GM18507 (cell line): ENCODE measurements at regions not wholly inside any gene's neighbourhood (a gene's known extent, or its start where the extent isn't known, plus 50 kb on each side); places are given as distances from the start of the nearest gene placed in this dataset.
"Not testable (repeated sequence)": the region's sequence is repeated elsewhere in the genome, so short reads cannot be mapped to it uniquely, and the experiment has no call there.

Experiments used
- DNase-seq: peaks from one replicate; pipeline ENCODE4 v3.0.0; 2011; ENCODE audit warnings: low read depth; ENCODE audit not compliant: insufficient read length; ENCODE audit errors: extremely low spot score
- FAIRE-seq: peaks from 2 replicates; lab custom pipeline; 2011; peaks lifted over from hg19 to GRCh38; lab: Jason Lieb, UNC

GRCh38 chr1:200260597-200261335, 149.1 kb downstream of the ZNF281 start:
- FAIRE-seq = no peak
- no peak for DNase-seq

GRCh38 chr1:200258447-200259375, 151.1 kb downstream of the ZNF281 start:
- no peak for FAIRE-seq
- DNase-seq = no peak

DNA sequence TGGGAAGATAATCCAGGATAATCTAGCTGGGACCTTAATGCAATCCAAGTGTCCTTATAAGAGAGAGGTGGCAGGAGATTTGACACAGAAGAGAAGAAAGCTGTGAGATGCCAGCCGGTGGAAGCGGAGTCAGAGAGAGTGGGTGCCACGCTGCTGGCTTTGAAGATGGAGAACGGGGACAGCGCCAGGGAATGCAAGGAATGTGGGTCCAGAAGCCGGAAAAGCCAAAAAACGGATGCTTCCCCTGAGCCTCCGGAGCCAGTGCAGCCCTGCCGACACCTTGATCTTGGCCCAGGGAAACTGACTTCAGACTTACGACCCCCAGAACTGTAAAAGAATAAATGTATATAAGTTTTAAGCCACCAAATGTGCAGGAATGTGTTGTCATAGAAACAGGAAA, 152.6 kb downstream of the ZNF281 start:
- no peak for FAIRE-seq
- DNase-seq = no peak

DNA sequence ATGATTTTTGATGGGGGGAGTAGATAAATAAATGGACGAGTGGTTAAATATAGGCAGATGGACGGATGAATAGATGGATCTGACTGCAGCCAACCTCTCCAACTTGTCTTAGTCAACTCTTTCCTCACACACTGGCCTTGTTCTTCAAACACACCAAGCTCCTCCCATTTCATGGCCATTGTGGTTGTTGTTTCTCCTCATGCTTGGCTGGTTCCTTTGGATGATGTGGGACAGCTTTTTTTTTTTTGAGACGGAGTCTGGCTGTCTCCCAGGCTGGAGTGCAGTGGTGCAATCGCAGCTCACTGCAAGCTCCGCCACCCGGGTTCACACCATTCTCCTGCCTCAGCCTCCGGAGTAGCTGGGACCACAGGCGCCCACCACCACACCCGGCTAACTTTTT, 155.2 kb downstream of the ZNF281 start:
- FAIRE-seq, DNase-seq: not testable (repeated sequence)

GRCh38 chr1:200253774-200254495, 155.9 kb downstream of the ZNF281 start:
- DNase-seq (no peak), FAIRE-seq (no peak)

DNA sequence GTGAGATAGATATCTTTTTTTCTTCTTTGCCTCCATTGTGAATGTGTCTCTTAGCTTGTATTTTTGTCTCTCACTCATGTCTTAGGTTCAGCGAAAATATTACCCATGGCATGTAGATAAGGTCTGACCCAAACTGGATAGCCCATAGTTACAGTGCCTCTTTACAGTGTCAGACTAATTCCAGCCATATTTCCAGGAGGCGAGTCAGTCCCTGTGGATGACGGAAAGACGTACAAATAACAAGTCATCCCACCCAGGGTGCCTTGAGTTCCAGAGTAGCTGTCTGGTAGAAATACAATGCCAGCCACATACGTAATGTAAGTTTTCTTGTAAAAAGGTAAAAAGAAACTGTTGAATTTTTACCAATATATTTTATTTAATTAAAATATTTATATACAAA, 157.3 kb downstream of the ZNF281 start:
- FAIRE-seq (no peak), DNase-seq (no peak)

GRCh38 chr1:200250469-200250868, 159.4 kb downstream of the ZNF281 start:
- DNase-seq (no peak), FAIRE-seq (no peak)

DNA sequence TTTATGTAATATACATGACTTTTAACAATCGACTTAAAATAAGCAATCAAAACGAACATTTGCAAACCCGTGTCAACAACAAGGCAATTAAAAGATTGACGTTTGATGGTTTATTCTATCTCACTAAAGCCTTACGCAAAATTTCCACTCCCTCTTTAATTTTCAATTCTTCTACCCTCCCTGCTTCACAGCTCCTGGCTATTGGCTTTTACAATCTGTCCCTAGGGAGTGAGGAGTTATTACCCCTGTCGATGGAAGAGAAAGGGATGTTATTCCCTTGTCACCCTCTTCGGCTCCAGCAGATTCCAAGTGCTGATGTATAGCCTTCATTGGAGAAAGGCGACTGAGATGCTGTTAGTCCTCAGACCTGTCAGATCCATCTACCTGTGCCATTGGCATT, 161.3 kb downstream of the ZNF281 start:
- FAIRE-seq (no peak), DNase-seq (no peak)

DNA sequence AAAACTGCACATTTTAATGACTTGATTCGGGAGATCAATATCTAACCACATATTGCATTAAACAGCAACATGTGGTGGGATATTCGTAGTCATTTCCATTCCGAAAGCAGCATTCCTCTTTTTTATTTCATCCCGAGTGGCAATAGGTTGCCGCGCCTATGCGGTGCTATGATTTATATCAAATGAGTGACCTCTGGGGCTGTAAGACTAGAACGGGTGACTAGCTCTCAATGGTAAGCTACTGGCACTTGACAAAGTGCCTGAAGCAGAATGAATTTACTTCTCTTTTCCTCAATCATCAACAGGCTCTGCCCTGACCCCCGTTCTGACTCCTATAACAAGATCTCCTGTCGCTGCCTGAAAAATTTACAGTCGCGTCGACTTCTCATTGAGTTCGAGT, 162.3 kb downstream of the ZNF281 start:
- no peak for DNase-seq
- FAIRE-seq = no peak

DNA sequence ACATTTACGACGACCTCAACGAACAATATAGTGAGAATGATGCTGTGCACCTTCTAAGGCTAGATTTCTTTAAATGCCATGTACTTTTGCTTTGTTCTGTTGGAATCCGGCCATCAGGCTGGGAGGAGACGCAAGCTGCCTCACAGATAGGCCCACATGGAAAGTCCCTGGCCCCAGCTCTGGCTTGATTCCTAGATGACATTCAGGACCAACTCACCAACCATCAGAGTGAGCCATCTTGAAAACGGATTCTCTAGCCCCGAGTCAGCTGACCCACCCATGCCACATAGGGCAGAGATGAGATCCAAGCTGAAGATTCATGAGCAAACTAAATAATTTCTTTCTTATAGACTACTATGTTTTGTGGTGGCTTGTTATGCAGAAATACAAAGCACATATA, 164.4 kb downstream of the ZNF281 start:
- FAIRE-seq (no peak), DNase-seq (no peak)

GRCh38 chr1:200243042-200243437, 166.8 kb downstream of the ZNF281 start:
- FAIRE-seq (no peak), DNase-seq (no peak)

DNA sequence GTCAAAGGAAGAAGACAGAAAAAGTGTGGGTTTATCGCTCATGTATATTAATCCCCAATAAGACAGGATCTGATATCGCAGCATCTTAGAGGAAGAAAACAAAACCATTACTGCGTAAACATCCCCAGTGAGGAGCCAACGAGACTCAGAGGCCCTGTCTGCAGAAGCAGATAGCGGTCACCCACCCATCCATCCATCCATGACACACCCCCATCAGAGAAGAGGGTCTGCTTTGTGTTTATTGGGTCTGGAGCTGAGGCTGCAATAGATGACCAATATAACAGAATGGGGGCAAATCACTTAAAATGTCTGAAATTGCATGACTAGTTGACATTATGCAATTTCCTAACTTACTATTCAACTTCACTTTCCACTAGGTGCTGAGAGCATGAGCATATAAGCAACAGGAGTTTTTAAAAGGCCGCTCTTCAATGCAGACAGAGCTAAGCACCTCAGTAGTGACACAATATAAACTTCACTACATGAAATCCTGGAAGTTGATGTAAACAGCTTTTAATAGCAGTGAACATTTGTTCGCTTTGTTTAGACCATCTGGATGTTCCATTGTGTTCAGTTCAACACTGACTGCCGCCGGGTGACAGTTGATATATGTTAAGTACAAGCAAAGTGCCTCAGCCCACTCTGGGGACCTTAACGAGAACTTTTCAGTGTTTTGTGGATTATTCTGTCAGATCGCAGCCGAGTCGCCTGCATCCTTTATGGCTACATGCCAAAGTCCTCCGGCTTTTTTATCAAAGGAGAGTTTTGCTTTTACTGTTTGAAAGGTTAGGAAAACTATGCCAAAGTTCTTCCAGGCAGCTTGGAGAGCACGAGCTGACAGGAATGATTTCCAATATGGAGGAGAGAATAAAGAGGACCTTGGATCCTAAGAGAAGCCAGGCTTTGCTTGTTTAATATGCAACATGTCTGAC, 167.5 kb downstream of the ZNF281 start:
- FAIRE-seq (no peak), DNase-seq (no peak)

- no peak for FAIRE-seq
- DNase-seq = no peak
Measured at GRCh38 chr1:200240656-200241055, 169.2 kb downstream of the ZNF281 start.

DNA sequence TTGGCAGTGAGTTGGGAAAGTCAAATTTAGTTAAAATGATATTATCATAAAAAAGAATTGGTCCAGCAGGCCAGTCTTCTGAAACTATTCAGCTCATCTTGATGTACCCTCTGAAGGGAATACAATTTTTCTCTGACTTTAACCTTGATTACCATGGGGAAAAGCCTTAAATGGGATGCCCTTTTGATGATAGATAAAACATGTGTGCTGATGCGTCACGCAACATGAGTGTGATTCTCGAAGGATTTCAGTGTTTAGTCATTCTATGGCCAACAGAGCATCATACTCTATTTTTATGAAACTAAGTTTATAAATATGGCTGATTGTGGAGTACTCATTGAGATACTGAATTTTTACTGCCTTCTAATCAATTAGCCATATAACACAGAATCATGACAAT, 171.5 kb downstream of the ZNF281 start:
- DNase-seq (no peak), FAIRE-seq (no peak)

GRCh38 chr1:200237066-200237465, 172.8 kb downstream of the ZNF281 start:
- FAIRE-seq = no peak
- no peak for DNase-seq

DNA sequence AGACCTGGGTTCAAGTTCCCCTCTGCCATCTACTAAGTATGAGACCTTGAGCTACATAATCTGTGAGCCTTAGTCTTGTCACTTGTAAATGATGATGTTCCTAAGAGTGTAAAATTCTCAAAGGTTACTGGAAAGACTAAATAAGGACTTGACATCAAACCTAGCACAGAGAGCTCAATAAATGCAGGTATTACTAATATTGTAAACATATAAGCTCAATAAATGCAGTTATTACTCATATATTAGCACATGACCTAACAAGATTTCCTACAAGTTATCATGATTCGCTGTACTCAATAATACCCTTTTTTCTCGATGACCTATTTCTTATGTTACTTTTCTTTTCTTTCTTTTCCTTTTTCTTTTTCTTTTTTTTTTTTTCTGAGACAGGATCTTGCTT, 174.9 kb downstream of the ZNF281 start:
- FAIRE-seq (no peak), DNase-seq (no peak)

GRCh38 chr1:200233393-200233792, 176.4 kb downstream of the ZNF281 start:
- DNase-seq = no peak

DNA sequence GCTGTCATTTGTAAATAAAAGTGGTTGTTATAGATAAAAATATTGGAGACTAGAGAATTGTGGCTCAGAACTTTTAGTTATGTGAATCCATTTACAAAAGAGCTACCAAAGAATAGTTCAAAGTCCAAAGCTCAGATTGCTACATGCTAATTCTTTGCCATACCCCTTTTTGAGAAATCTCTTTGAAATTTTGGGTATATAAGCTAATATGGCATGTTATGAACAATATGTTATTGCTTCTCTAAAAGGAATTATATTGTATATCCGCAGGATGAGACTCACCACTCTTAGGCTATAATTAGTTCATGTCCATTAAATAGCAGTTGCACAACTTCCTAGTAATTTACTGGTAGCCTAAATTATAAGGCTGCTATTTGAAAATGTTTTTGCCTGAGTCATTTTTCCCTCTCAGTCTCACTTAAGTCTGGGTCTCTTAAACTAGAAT, 178.0 kb downstream of the ZNF281 start:
- FAIRE-seq (no peak), DNase-seq (no peak)

More at GRCh38 chr1:200233393-200233792, 176.4 kb downstream of the ZNF281 start:
- no peak for FAIRE-seq

GRCh38 chr1:200230671-200231070, 179.2 kb downstream of the ZNF281 start:
- DNase-seq (no peak), FAIRE-seq (no peak)
